WI38 (cell line): ENCODE measurements at regions not wholly inside any gene's neighbourhood (a gene's known extent, or its start where the extent isn't known, plus 50 kb on each side); places are given as distances from the start of the nearest gene placed in this dataset.

Source experiments
- H3K4me3 ChIP-seq: 2 replicates; pipeline ENCODE4 v1.5.1; 2011; ENCODE audit warnings: low read depth, mild to moderate bottlenecking, control low read depth, low read length
- TF ChIP-seq, protein P1 (sequence below): IDR thresholded peaks from 2 replicates; pipeline ENCODE4 v1.5.1; 2012; ENCODE audit warnings: low read depth, mild to moderate bottlenecking, control low read depth, low read length

DNA sequence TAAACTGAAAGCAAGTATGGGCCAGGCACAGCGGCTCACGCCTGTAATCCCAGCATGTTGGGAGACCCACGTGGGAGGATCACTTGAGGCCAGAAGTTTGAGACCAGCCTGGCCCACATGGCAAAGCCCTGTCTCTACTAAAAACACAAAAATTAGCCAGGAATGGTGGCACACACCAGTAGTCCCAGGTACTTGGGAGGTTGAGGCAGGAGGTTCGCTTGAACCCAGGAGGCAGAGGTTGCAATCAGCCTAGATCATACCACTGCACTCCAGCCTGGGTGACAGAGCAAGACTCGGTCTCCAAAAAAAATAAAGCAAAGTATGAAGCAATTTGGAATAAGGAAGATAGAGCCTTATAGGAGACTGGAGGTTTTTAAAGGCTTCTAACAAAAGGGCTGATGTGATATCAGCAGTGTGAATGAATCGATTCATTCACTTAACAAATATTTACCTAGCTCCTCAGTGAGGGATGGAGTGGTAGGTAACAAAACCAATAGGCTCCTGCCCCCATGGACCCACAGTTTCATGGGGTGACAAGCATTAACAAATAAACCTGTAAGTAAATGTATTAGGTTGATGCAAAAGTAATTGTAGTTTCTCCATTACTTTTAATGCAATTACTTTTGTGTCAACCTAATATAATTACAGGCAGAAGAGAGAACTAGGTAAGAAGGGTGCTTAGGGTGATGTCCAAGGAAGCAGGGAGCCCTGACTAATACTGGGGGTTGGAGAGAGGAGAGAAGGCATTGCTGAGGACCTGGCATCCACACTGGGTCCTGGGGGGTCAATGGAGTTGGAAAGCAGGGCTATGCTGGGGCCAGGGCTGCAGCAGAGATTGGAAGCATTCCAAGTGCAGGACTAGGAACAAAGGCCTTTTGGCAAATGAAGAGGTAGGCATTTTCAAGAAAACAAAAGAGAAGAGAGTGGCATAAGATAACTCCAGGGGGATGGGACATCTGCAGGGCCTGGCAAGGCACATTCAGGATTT is 195.4 kb upstream of the ARL4C start:
- TF ChIP-seq, protein P1, sequence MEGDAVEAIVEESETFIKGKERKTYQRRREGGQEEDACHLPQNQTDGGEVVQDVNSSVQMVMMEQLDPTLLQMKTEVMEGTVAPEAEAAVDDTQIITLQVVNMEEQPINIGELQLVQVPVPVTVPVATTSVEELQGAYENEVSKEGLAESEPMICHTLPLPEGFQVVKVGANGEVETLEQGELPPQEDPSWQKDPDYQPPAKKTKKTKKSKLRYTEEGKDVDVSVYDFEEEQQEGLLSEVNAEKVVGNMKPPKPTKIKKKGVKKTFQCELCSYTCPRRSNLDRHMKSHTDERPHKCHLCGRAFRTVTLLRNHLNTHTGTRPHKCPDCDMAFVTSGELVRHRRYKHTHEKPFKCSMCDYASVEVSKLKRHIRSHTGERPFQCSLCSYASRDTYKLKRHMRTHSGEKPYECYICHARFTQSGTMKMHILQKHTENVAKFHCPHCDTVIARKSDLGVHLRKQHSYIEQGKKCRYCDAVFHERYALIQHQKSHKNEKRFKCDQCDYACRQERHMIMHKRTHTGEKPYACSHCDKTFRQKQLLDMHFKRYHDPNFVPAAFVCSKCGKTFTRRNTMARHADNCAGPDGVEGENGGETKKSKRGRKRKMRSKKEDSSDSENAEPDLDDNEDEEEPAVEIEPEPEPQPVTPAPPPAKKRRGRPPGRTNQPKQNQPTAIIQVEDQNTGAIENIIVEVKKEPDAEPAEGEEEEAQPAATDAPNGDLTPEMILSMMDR: no peak
- no peak overlapping the region for H3K4me3 ChIP-seq

DNA sequence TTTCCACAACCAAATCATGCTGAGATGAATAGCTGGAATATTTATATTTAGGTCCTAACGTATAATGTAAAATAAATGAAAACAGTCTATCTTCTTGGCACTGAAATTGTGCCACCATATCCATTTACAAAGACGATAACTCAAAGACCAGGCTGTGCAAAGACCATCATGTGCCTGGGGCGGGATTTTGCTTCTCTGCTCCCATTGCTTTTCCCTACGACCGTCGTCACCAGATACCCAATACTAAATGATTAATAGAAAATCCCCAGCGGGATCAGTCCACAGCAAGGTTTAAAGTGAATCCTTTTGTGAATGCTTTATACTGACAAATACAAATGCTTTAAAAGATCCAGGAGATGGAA is 194.3 kb upstream of the ARL4C start:
- TF ChIP-seq, protein P1: no peak
- no peak overlapping the region for H3K4me3 ChIP-seq

DNA sequence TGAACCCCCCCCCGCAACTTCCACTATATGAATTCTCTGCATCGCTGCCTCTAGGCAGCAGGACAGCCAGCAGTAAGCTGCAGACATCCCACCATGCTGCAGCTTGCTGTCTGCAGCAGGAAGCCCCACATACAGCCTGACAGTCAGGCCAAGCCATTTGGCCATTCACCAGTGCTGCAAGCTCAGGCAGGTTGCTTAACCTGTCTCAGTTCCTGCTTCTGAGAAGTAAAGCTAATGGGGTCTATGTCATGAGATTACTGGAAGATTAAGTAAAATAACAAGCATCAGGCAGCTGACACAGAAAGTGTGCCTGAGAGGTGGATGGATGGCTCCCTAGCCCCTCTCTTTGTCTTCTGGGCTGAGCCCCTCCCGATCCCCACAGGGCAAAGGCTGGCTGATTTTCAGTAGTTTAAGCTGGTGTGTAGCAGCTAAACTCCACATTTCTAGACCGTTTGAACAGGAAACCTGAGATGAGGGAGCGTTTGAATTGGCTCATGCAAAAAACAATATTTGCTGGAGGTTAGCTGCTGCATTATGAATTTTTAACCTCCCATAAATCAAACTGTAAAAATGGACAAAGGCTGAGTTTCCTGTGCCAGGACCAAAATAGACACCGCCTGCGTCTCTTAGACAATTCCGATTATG is 193.8 kb upstream of the ARL4C start:
- H3K4me3 ChIP-seq: no peak overlapping the region
- TF ChIP-seq, protein P1: no peak

DNA sequence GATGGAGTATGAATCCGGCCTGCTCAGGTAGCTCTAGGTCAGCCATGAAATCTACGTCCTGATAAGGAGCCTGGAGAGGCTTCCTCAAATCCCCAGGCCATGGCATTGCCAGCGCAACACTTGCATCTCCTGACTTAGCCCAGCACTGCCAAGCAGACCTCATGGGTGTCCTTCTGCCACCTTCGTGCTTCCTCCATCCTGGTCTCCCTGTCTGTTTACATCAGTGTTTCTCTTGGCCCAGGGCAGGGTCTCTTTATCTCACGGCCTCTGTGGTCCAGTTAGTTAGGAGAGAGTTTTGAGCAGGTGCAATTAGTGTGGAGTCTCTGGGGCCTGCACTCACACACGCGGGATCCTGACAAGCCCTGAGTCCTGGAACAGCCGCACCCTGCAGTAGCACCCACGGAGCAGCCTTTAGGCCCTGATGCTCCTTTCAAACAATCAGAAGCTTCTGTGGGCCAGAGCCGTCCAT is 193.1 kb upstream of the ARL4C start:
- TF ChIP-seq, protein P1: no peak
- no peak overlapping the region for H3K4me3 ChIP-seq

DNA sequence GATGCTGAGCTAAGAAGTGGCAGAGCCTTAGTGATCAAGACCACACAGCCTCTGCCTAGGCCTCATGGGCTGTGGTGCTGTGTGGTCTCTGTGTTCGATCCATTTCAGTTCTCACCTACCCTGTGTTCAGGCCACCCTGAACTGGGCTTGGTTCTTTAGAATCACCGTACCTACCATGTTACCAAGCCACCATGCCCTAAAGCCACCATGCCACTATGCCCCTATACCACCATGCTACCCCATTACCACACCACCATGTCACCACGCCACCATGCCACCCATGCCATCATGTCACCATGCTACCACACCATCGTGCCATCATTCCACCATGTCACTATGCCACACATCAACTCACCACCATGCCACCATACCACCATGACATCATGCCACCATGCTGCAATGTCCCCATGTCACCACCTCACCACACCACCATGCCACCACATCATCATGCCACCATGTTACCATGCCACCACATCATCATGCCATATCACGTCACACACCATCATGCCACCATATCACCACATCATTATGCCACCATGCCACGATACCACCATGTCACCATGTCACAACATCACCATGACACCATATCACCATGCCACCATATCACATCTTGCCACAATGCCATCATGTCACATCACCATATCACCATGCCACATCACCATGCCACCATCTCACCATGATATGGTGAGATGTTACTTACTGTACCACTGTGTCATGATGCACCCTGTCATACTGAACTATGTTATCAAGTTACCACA is 191.0 kb upstream of the ARL4C start:
- H3K4me3 ChIP-seq: no peak overlapping the region
- TF ChIP-seq, protein P1: no peak

DNA sequence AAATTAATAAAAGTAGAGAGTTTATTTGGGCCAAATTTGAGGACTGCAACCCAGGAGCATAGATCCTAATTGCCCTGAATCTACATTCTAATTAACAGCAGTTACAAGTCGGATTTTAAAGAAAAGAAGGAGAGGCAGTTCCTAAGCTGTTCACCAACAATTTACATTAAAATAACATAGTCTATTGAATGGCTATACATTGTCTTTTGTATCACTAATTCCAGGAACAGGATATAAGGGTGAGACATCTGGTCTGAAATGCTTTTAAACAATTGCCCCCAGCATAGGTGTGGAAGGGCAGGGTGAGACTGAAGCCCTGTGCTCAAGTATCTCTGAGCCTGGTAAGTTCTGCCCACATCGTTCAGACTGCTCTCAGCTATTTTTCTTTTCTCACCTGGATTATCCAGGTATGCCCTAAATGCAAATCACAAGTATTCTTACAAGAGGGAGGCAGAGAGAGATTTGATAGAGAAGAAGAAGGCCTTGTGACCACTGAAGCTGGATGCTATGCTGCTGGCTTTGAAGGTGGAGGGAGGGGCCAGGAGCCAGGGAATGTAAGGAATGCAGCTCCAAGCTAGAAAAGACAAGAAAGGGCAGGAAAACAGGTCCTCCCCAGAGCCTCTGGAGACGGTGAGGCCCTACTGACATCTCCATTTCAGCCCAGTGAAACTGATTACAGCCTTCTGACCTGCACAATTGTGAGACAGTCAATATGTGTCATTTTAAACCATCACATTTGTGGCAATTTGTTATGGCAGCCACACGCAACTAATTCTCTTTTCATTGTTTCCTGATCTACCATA is 189.4 kb upstream of the ARL4C start:
- TF ChIP-seq, protein P1: no peak
- H3K4me3 ChIP-seq: no peak overlapping the region
